ENCODE measurements at regions not wholly inside any gene's neighbourhood (a gene's known extent, or its start where the extent isn't known, plus 50 kb on each side); places are given as distances from the start of the nearest gene placed in this dataset.
A peak's percentile ranks its signal among the peaks of the same experiment; 100 is the strongest.

GRCh38 chr1:65090406-65090805 lies 57.6 kb upstream of the AK4 start:
- TF ChIP-seq CTCF (IDR thresholded peaks at IDR 0.05; ENCODE audit: extremely low read depth in 1 of 2, insufficient read depth in 1 of 2, low read depth in 1 of 2, low read length in 2 of 2) = no peak
- no peak for TF ChIP-seq POLR2AphosphoS5 (IDR thresholded peaks at IDR 0.05; ENCODE audit: insufficient read depth, low read depth, low read length)
- no peak for TF ChIP-seq EZH2 (IDR thresholded peaks at IDR 0.05; ENCODE audit: borderline replicate concordance, low read depth, low read length, severe bottlenecking)
- TF ChIP-seq POLR2A (IDR thresholded peaks at IDR 0.05; ENCODE audit: low read depth, low read length) = no peak
- TF ChIP-seq GATA2 (IDR thresholded peaks at IDR 0.05; ENCODE audit: insufficient read depth, insufficient read length, low read depth, low read length) = peak; percentile 80
- TF ChIP-seq, protein P1, sequence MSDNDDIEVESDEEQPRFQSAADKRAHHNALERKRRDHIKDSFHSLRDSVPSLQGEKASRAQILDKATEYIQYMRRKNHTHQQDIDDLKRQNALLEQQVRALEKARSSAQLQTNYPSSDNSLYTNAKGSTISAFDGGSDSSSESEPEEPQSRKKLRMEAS (IDR thresholded peaks at IDR 0.05; ENCODE audit: insufficient read depth, insufficient read length) = no peak
